ENCODE measurements at regions not wholly inside any gene's neighbourhood (a gene's known extent, or its start where the extent isn't known, plus 50 kb on each side); places are given as distances from the start of the nearest gene placed in this dataset.

DNA sequence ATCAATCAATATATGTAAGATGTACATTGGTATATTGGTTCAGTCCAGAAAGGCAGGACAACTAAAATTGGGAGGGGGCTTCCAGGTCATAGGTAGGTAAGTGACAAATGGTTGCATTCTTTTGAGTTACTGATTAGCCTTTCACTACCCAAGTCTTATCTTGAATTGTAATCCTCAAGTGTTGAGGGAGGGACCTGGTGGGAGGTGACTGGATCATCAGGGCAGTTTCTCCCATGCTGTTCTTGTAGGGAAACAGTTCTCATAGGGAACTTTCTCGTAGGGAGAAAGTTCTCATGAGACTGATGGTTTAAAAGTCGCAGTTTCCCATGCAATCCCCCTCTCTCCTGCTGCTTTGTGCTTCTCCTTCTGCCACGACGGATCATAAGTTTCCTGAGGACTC lies 809.2 kb downstream of the KCNT2 start:
- no peak for DNase-seq

DNA sequence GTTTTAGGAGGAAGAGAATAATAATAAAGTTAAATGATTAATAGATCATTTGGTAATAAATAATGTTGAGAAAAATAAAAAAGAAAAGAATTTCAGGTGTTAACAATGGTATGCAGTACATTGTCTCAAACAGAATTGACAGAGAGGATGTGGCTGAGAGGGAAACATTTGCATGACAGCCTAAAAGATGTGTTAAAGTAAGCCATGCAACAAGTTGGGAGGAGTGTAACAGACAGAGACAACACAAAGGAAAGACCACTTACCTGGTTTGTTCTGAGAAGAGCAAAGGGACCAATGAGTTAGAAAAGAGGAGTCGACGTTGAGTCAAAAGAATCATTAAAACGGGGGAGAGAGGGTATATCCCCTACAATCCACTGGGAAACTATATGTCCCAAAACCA lies 814.0 kb downstream of the KCNT2 start:
- no peak for DNase-seq

DNA sequence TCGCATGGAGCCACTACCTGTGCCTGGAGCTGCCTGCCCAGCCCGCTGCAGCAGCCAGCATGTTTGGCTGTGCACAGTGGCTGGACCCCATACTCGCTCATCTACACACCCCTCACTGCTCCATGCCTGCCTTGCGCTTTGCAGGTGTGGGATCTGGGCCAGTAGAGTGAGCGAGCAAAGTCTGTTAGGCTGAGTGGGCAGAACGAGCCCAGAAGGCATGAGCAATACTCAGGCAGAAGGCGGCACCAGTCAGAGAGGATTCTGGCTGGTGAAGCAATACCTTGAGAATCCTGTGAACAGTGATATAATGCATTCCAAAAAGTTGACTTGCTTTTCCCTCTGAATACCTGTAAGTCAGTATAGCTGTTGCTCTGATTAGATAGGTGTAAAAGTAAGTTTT lies 816.4 kb downstream of the KCNT2 start:
- DNase-seq = no peak

DNA sequence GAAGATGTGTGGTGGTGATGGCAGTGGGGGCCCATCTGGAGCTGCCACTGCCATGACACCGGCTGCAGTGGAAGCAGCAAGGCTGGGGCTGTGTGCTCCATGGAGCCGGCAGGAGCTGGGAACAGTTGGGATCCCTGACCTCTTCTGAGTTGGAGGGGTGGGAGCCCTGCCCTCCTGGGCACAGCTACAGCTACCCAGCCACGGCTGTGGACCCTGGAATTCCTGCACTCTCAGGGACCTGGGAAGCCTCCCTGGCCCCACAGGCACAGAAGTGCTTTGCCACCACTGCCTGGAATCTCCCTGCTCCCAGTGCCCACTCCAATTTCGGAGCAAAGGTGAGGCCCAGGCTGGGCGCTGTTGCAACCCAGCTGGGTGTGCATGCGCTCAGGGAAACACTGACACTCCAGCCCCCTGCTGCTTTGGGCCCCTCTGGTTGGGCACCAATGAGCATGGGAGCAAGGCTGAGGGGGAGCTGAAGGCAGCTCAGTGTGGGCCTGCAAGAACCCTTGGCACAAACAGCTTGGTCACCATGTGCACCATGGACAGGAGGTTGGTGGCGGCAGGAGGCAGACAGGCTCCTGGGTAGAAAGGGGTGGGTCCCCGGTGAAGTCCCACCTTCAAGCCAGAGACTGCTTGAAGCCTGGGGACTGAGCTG lies 817.6 kb downstream of the KCNT2 start:
- DNase-seq = no peak

DNA sequence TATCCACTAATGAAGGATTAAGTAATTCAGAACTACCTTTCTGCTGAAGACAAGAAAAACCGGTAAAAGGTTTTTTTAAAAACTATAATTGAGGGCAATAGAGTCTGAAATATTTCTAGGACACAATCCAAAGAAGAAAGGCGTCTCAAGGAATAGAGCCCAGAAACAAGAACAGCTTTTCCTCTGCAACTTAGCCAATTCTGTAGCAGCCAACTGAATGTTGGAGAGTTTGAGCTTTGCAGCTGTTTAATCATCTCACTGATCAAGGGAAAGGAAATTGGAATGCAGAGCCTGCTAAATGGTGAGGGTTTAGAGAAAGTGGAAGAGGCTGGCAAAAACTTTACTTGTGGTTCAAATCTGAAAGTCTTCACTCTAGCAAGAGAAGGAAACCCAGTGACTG lies 818.9 kb downstream of the KCNT2 start:
- DNase-seq = no peak

DNA sequence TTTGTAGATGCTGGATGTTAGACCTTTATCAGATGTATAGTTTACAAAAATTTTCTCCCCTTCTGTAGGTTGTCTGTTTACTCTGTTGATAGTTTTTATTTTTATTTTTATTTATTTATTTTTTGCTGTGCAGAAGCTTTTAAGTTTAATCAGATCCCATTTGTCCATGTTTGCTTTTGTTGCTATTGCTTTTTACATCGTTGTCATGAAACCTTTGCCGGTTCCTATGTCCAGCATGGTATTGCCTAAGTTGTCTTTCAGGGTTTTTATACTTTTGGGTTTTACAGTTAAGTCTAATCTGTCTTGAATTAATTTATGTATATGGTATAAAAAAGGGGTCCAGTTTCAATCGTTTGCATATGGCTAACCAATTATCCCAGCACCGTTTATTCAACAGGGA lies 819.5 kb downstream of the KCNT2 start:
- no peak for DNase-seq

DNA sequence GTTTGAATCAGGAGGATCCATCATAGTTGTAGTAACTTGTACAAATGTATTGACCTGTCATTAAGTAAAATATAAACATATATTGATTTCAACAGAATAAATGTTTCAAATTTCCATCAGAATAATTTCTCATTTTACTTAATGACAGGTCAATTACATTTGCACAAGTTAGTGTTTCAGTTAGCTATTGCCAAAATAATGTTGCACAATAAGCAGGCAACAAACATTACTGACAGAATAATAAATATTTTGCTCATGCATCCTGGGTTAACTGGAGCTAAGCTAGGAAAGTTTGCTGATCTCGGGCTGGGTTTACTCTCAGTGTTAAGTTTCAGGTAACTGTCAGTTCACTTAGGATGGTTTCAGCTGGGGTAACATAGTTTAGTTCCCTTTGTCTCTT lies 822.4 kb downstream of the KCNT2 start:
- DNase-seq = no peak

DNA sequence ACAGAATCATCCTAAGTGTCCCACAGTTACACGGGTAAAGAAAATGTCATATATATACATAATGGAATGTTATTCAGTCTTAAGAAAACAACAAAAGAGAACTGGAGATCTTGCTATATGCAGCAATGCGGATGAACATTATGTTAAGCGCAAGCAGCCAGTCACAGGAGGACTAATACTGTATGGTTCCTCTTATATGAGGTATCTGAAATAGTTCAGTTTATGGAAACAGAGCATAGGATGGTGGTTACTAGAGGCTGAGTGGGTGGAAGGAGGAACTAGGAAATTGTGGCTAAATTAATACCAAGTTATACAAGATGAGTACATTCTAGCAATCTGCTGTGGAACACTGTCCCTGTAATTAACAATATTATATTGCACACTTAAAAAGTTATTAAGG lies 834.3 kb downstream of the KCNT2 start:
- DNase-seq = no peak

DNA sequence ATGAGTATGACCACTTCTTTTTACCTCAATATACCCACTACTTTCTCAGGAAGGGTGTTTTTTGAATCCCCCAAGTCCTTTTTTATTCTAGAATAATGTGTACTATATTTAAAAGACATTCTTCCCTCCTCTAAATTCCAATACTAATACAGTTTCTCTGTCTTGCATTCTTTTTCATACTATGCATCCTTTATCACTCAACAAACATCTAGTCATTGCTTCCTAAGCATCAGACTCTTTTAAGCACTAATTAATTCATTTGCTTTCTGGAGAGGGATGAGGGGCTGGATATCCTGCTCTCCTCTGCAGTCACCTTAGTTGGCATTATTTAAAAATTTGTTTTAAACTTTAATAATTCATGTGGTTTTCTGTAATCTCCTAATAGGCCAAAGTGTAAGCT lies 838.8 kb downstream of the KCNT2 start:
- no peak for DNase-seq

DNA sequence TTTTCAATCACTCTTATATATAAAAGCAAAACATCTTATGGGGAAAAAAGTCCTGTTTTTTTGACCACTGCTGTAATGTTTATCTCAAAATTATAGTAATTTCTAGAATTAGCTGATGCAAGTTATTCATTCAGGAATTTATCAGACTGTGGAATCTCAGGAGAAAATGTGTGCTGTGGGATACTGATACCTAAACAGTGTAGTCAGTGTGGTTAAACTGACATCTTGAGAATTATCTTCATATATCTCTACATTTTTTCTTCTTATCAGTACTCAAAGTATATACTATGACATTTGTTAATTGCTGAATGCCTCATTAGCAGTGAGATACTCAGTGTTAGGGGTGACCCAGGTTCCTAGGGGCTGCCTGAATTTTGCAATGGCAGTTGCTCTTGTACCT lies 839.3 kb downstream of the KCNT2 start:
- DNase-seq = no peak

DNA sequence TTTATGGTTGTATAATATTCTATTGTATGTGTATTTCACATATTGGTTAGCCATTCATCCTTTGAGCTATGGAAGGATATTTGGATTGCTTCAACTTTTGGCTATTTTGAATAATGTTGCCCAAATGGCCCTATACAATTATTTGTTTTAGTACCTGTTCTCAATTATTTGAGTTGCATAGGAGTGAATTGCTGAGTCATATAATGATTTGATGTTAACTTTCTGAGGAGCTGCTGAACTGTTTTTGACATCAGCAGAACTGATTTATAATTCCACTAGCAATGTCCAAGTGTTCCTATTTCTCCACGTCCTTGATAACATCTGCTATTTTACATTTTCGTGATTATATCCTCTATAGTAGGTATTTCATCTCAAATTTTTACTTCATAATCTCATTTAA lies 839.9 kb downstream of the KCNT2 start:
- DNase-seq = no peak

DNA sequence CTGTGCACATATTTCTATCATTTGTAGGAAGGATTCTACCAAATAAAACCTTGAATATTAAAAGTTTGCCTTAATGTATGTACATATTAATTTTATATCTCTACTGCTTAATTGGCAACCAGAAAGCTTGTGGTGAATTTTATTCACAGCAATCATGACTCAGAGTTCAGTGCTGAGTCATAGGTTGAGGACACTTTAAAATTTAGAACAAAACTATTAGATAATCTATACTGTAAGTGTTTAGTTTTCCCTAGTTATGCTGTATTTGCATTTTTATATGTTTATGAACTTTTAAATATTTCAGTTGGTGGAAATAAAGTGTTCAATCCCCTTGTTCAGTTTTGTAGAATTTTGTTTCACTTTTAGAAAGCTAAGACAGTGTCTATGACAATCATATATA lies 841.5 kb downstream of the KCNT2 start:
- no peak for DNase-seq

DNA sequence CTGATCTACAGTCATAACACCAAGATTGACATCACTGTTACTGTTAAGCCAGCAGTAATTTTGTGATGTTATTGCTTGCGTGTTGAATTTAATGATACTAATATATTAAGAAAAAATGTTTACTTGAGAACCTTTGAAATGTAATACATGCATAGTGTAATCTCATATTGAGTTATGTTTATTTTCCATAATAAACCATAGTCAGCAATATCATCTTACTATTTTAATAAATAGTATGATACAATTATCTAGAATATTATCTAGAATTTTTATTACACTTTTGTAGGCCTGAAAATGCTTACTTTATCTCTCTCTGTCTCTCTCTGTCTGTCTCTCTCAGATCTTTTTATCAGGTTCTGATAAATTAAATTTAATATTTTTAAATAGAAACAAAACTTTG lies 843.1 kb downstream of the KCNT2 start:
- DNase-seq = no peak

DNA sequence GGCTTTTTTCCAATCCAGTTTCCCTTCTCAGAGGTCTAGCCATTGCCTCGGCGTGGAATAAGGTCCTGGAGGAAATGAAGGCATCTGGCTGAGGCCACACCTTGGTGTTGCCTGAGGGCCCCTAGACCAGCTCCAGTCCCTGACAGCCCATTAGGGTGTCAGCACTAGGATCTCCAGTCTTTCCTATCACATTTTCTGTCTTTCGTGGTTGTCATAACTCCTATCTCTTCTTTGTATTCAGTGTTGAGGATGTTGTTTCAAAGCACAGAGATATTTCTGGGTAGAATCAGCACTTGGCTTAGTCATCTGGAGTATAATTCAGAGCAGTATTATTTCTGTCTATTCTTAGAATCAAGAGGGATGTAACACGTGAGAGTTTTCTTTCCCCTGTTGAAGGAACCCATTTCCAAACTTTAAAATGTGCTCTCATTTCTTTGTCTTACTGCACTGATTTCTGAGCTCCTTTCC lies 844.3 kb downstream of the KCNT2 start:
- DNase-seq = no peak

DNA sequence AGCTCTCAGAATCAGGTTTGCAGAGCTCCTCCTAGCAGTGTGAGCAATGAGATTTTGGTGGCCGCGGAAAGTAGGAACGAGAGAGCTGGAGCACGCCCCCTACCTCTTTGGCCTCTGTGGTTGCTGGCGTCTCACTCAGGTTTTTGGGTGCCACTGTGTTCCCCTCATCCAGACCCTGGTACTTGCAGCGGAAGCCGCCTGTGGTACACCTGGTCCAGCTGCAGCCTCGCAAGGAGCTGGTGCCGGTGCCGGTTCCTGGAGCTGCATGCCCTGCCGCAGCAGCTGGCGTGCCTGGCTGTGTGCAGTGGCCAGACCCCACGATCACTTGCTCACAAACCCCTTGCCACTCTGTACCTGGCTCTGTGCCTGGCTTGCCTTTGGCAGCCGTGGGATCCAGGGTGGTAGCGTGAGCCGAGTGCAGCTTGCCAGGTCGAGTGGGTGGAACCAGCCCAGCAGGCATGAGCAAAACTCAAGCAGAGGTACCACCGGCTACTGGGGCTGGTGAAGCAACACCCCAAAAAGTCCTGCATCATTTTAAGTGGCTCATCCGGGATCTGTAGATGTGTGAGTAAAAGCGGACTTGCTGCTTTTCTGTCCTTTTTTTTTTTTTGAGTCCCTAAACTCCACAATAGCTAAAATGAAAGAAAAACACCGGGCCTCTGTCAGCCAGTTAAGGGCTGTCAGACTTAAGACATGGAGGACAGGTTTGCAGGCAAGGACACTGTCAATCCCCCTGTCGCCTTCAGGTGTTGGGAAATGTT lies 844.9 kb downstream of the KCNT2 start:
- no peak for DNase-seq

DNA sequence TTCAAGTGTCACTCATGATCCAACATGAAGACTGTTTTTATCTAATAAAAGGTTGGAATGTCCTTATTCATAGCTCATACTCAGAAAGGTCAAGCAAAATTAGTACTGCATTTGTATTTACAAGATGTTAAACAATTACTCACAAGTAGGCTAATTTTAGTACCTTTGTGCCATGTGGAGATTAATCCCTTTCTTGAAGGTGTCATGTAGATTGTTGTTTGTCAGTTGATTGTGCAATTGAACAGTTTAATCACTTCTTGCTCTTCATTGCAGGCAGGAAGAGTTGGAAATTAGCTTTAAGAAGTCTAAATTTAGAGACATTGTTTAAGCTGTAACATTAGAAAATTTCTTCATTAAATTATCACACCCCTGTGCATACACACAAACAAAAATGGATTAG lies 847.1 kb downstream of the KCNT2 start:
- DNase-seq = no peak

DNA sequence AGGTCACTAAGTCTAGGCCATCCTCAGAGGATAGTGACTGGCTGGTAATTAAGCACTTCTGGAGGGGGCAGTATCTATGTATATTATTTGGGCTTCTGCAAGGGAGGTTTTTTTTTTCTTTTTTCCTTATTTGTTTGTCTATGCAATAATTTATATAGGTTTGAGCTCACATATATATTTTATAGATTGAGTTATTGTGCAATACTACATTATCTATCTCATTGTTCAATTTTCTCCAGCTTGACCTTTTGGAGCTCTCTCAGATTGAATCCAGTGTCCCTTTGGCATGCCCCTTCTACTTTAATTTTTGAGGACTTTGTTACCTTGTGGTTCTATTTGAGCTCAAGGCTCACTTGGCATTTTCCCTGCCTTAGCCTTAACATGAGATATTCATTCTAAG lies 852.1 kb downstream of the KCNT2 start:
- DNase-seq = no peak

DNA sequence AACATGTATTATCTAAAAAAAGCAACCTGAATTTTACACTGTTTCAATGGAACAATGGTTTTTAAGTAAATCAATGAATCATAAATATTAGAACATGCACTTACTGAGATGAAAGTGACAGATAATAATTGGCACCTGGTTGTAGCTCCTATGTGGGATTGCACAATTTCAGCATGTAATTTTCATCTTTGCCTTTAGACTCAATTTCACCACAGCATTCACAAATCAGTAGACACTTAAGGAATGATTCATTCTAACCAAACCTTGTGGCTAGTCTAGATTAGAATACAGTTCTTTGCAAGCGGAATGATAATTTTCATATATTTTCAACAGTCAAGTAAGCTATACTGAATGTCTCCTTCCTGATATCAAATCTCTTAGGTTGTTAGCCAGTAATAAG lies 853.4 kb downstream of the KCNT2 start:
- DNase-seq = no peak

DNA sequence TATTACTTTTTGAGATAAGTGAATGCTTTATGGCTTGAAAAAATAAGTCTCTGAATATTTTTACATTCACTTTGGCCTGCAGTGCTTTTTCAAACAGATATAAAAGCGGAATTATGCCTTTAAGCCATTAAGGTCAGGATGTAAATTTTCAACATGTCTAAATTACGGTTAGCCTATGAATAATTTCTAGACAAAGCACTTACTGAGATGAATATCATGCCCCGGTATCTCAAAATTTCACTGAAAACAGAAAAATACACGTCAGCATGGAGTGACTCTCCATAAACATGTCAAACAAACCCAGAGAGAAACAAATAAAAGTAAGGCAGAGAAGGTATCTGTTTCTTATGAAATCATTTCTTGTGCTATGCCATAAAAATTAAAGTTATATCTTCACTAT lies 853.9 kb downstream of the KCNT2 start:
- DNase-seq = no peak

DNA sequence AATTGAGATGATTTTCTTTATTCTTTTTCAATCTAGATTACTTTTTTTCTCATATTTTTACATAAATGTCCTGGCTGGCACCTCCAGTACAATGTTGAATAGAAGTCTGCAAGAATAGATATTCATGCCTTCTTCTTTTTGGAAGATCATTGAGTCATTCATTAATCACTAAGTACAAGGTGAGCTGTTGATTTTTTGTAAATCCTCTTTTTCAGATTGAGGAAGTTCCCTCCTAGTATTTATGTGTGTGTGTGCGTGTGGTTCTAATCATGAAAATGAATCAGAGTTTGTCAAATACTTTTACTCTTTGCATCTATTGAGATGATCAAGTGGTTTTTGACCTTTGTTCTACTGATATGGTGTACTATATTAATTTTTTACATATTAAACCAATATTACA lies 859.3 kb downstream of the KCNT2 start:
- no peak for DNase-seq

DNA sequence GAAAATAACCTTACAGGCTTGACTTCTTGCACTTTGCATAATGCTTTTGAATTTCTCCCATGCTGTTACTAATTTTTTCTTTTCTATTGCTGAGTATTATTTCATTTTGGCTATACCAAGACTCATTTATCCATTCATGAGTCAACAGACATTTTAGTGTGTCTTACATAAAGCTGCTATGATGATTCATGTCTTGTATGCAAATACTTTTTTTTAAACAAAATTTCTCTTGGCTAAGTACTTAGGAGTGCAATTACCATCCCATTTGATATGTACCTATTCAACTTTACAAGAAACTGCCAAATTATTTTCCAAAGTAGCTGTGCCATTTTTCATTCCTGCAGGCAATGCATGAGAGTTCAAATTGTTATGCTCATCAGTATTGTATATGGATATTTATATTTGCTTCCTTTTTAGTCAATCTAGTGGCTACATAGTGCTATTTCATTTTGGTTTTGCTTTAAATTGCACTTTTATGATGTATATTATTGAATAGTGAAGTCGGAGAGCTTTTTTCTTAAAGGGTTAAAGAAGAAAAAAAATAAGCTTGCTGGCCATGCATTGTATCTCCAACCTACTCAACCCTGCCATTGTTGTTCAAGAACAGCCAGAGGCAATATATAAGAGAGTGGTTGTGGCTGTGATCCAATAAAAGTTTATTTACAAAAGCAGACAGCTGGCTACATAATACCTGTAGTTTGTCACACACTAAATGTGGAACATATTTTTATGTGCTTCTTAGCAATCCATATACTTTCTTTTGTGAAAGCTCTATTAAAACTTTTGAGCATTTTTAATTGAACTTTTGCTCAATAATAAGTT lies 862.8 kb downstream of the KCNT2 start:
- DNase-seq = no peak

DNA sequence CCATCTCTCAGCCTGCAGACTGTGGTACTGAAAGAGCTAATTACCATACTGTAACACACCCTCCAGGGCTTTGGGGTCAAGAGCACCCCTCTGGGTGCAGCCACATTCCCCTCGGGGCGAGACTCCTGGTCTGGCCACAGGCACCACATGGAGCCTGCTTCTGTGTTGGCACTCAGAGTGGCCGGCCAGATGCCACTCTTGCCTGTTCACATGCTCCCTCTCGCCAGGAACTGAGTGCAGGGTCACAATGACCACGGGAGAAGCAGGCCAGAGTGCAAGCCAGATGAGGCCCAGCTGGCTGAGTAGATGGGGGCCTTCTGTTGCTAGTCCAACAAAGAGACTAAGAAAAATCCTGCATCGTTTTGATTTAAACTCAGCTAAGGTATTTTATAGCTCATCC lies 864.0 kb downstream of the KCNT2 start:
- DNase-seq = no peak

DNA sequence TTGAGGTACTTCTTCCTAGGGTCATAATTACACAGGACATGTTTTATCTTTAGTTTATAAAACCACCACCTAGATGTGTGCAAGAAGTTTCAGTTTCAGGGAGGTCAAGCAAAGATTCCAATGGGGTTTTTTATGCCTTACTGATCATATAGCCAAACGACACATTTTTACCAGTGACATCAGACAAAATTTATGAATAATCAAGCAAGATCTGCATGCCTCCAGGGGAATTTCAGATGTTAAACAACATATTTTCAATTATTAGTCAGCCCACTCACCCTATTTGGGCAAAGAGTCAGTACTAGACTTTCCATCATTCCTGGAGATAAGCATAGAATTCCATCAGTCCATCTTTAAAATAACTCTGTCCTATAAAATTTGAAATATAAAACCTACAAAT lies 867.4 kb downstream of the KCNT2 start:
- DNase-seq = no peak
